ENCODE measurements at regions not wholly inside any gene's neighbourhood (a gene's known extent, or its start where the extent isn't known, plus 50 kb on each side); places are given as distances from the start of the nearest gene placed in this dataset.

- Histone ChIP-seq H3K79me2 (ENCODE audit: low read length) (no peaks in the 10 kb centered on the region), H3K9me2 (replicated peaks; ENCODE audit: insufficient read depth, low read length) (no peaks in the 10 kb centered on the region), H3K27ac (ENCODE audit: low read length) (no peak overlapping the region), H2AFZ (ENCODE audit: low read length) (no peak overlapping the region), H3K36me3 (replicated peaks; ENCODE audit: insufficient read depth, low read length) (no peaks in the 10 kb centered on the region), H3K9ac (ENCODE audit: low read length) (no peak overlapping the region), H3K4me2 (ENCODE audit: low read depth, low read length) (no peak overlapping the region), H3K4me3 (ENCODE audit: low read length) (no peak overlapping the region), H3F3A (ENCODE audit: insufficient read depth, low read length) (no peaks in the 10 kb centered on the region), H4K20me1 (ENCODE audit: insufficient read depth, low read length) (no peaks in the 10 kb centered on the region), H3K4me1 (ENCODE audit: low read length) (no peaks in the 10 kb centered on the region), H3K9me3 (replicated peaks; ENCODE audit: insufficient read depth, low read length) (no peaks in the 10 kb centered on the region), H3K27me3 (replicated peaks; ENCODE audit: insufficient read depth, low read length) (no peaks in the 10 kb centered on the region)
- TF ChIP-seq EZH2phosphoT487 (IDR thresholded peaks at IDR 0.05; ENCODE audit: low read length) (no peak), CTCF (IDR thresholded peaks at IDR 0.05; ENCODE audit: low read length) (no peak), EZH2 (optimal IDR thresholded peaks at IDR 0.05; ENCODE audit: low read depth, low read length) (no peak)
- DNase-seq: no peak
These were observed 68.3 kb upstream of the SHISA3 start for GRCh38 chr4:42328978-42329377.

GRCh38 chr4:42329421-42329820 is 67.9 kb upstream of the SHISA3 start:
- no peak overlapping the region for H2AFZ ChIP-seq (ENCODE audit: low read length)
- no peak overlapping the region for H3K4me3 ChIP-seq (ENCODE audit: low read length)
- H3K9me2 ChIP-seq (replicated peaks; ENCODE audit: insufficient read depth, low read length): no peaks in the 10 kb centered on the region
- no peaks in the 10 kb centered on the region for H3K4me1 ChIP-seq (ENCODE audit: low read length)
- H3K4me2 ChIP-seq (ENCODE audit: low read depth, low read length): no peak overlapping the region
- TF ChIP-seq CTCF (IDR thresholded peaks at IDR 0.05; ENCODE audit: low read length) (no peak), EZH2 (optimal IDR thresholded peaks at IDR 0.05; ENCODE audit: low read depth, low read length) (no peak), EZH2phosphoT487 (IDR thresholded peaks at IDR 0.05; ENCODE audit: low read length) (no peak)
- DNase-seq: no peak
- H3K36me3 ChIP-seq (replicated peaks; ENCODE audit: insufficient read depth, low read length): no peaks in the 10 kb centered on the region
- H3K9ac ChIP-seq (ENCODE audit: low read length): no peak overlapping the region
- H3K27me3 ChIP-seq (replicated peaks; ENCODE audit: insufficient read depth, low read length): no peaks in the 10 kb centered on the region
- H3K9me3 ChIP-seq (replicated peaks; ENCODE audit: insufficient read depth, low read length): no peaks in the 10 kb centered on the region
- H3F3A ChIP-seq (ENCODE audit: insufficient read depth, low read length): no peaks in the 10 kb centered on the region
- no peaks in the 10 kb centered on the region for H4K20me1 ChIP-seq (ENCODE audit: insufficient read depth, low read length)
- no peaks in the 10 kb centered on the region for H3K79me2 ChIP-seq (ENCODE audit: low read length)
- H3K27ac ChIP-seq (ENCODE audit: low read length): no peak overlapping the region

DNA sequence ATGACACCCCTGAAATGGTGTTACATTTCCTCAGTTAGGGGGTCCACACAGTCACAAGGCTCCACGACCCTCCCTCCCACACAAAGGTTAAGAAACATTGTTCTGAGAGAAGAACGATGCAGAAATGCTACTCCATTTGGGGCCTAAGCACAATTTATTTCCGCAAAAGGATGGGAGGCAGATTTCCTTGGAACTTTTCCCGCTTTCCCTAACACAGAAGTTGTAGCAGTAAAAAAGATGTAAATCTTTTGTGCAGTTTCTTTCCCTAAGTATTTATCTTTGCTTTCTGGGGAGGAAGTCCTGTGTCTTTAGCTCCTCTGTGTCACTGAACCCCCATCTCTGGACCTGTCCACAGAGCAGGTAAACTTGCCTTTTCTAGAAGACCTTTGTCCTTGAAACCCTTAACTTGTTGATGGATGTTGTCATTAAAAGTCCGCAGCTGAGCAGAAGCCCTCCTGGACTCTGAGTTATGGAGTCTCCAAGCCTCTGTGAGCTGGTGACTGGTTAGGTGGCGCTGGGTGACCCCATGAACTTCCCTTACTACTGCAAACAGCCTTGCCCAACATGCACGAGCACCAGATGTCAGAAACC is 67.2 kb upstream of the SHISA3 start:
- H3K36me3 ChIP-seq (replicated peaks; ENCODE audit: insufficient read depth, low read length): no peaks in the 10 kb centered on the region
- H3K9ac ChIP-seq (ENCODE audit: low read length): no peak overlapping the region

More for the DNA sequence above, 67.2 kb upstream of the SHISA3 start:
- Histone ChIP-seq H3K27ac (ENCODE audit: low read length) (no peak overlapping the region), H3K79me2 (ENCODE audit: low read length) (no peaks in the 10 kb centered on the region), H3K9me2 (replicated peaks; ENCODE audit: insufficient read depth, low read length) (no peaks in the 10 kb centered on the region), H3K4me3 (ENCODE audit: low read length) (no peak overlapping the region), H4K20me1 (ENCODE audit: insufficient read depth, low read length) (no peaks in the 10 kb centered on the region), H3F3A (ENCODE audit: insufficient read depth, low read length) (no peaks in the 10 kb centered on the region), H3K4me2 (ENCODE audit: low read depth, low read length) (no peak overlapping the region), H2AFZ (ENCODE audit: low read length) (no peak overlapping the region), H3K9me3 (replicated peaks; ENCODE audit: insufficient read depth, low read length) (no peaks in the 10 kb centered on the region), H3K27me3 (replicated peaks; ENCODE audit: insufficient read depth, low read length) (no peaks in the 10 kb centered on the region), H3K4me1 (ENCODE audit: low read length) (no peaks in the 10 kb centered on the region)
- no peak for DNase-seq
- no peak for TF ChIP-seq EZH2 (optimal IDR thresholded peaks at IDR 0.05; ENCODE audit: low read depth, low read length)
- TF ChIP-seq EZH2phosphoT487 (IDR thresholded peaks at IDR 0.05; ENCODE audit: low read length): no peak
- no peak for TF ChIP-seq CTCF (IDR thresholded peaks at IDR 0.05; ENCODE audit: low read length)
